ENCODE measurements at regions not wholly inside any gene's neighbourhood (a gene's known extent, or its start where the extent isn't known, plus 50 kb on each side); places are given as distances from the start of the nearest gene placed in this dataset.

DNA sequence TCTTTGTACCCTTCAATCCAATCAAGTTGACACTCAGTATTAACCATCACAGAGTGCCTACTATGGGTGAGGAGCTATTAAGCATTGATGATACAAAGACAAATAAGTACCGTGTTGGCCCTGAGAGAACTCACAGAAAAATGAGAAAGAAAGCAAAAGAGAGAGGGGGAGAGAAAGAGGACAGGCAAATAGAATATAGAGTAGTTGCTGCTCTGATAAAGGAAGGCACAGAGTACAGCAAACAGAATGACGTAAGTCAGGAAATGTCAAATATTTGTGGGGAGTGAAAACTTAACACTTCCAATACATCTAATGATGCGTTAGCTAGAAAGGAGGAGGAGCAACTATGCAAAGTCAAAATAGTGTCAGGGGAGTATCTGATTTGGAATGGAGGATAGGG is 320.6 kb upstream of the KCNH8 start:
- H3K79me2 ChIP-seq (ENCODE audit: insufficient read depth, low read depth, low read length), result no peaks in the 10 kb centered on the region
- H3K9me3 ChIP-seq (ENCODE audit: low read length), result no peaks in the 10 kb centered on the region
- no peaks in the 10 kb centered on the region for H4K20me1 ChIP-seq (ENCODE audit: insufficient read depth, low read length)
- no peak overlapping the region for H2AFZ ChIP-seq (ENCODE audit: low read length)
- no peak overlapping the region for H3K4me3 ChIP-seq (ENCODE audit: low read depth, low read length, poor library complexity, severe bottlenecking)
- H3K36me3 ChIP-seq (ENCODE audit: insufficient read depth, low read length), result no peaks in the 10 kb centered on the region
- no peak for DNase-seq (ENCODE audit: low spot score)
- H3K9me2 ChIP-seq (ENCODE audit: insufficient read depth, low read length), result no peaks in the 10 kb centered on the region
- H3K4me2 ChIP-seq (ENCODE audit: low read length), result no peak overlapping the region
- intact Hi-C loops (cut with micrococcal nuclease; ENCODE audit: unreplicated experiment), result no loop called here
- CTCF ChIA-PET (ENCODE audit: unreplicated experiment), result no interaction called here
- H3K27ac ChIP-seq (ENCODE audit: low read depth, low read length, poor library complexity, severe bottlenecking), result no peak overlapping the region
- peaks cover 7% of the 10 kb centered on the region for H3K4me1 ChIP-seq (ENCODE audit: insufficient read depth, low read length, poor library complexity, severe bottlenecking)
- BruUV-seq (replicated peaks), result no TSS peak
- POLR2A ChIA-PET, result interaction anchor here (0.5 to 0.6 kb wide), 2 partner anchors 8 to 84 kb away, joined by 3 read pairs; no protein-coding TSS in a partner anchor
- TF ChIP-seq, protein P1, sequence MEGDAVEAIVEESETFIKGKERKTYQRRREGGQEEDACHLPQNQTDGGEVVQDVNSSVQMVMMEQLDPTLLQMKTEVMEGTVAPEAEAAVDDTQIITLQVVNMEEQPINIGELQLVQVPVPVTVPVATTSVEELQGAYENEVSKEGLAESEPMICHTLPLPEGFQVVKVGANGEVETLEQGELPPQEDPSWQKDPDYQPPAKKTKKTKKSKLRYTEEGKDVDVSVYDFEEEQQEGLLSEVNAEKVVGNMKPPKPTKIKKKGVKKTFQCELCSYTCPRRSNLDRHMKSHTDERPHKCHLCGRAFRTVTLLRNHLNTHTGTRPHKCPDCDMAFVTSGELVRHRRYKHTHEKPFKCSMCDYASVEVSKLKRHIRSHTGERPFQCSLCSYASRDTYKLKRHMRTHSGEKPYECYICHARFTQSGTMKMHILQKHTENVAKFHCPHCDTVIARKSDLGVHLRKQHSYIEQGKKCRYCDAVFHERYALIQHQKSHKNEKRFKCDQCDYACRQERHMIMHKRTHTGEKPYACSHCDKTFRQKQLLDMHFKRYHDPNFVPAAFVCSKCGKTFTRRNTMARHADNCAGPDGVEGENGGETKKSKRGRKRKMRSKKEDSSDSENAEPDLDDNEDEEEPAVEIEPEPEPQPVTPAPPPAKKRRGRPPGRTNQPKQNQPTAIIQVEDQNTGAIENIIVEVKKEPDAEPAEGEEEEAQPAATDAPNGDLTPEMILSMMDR (conservative IDR thresholded peaks at IDR 0.05; ENCODE audit: low read length), result no peak
- TF ChIP-seq EZH2phosphoT487 (IDR thresholded peaks at IDR 0.05; ENCODE audit: borderline replicate concordance, low read depth, low read length), result no peak

DNA sequence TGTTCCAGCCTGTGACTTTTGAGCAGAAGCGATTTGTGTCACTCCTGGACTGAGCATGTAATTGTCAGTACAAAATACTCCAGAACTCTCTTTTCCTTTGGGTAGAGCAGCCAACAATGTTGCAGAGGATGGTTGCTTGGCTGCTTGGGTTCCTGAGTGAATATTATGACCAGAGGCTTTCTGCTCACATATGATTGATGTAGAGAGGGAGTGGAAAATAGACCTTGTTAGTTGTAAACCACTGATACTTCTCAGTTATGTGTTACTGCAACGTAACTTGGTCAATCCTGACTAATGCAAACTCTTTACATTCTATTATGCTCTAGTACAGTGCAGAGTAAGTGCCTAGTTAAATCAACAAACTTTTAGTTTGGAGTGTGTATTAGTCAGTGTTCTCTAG is 322.6 kb upstream of the KCNH8 start:
- POLR2A ChIA-PET, result no interaction called here
- intact Hi-C loops (cut with micrococcal nuclease; ENCODE audit: unreplicated experiment), result no loop called here

DNA sequence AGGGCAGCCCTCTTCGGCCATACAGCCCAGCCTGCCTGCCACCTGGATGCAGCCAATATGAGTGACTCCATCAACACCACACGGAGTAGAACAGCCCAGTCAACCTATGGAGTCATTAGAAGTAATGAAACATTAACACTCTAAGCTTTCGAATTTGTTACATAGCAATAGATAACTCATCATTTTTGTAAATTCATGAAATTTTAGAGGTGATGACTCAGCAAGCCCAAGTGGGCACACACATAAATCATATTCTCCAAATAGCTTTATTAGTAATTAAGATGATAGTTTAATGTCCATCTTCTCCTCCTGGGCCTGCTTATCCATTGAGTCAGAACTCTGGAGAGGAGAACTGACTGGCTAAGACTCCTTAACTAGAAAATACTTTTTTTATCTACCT is 335.0 kb upstream of the KCNH8 start:
- CTCF ChIA-PET (ENCODE audit: unreplicated experiment), result no interaction called here
- no peak overlapping the region for H3K4me2 ChIP-seq (ENCODE audit: low read length)
- H3K79me2 ChIP-seq (ENCODE audit: insufficient read depth, low read depth, low read length), result no peaks in the 10 kb centered on the region

More for the DNA sequence above, 322.6 kb upstream of the KCNH8 start:
- H3K9me3 ChIP-seq (ENCODE audit: low read length), result no peaks in the 10 kb centered on the region
- DNase-seq (ENCODE audit: low spot score), result no peak
- peaks cover 7% of the 10 kb centered on the region for H3K4me1 ChIP-seq (ENCODE audit: insufficient read depth, low read length, poor library complexity, severe bottlenecking)
- no peaks in the 10 kb centered on the region for H3K9me2 ChIP-seq (ENCODE audit: insufficient read depth, low read length)
- H3K79me2 ChIP-seq (ENCODE audit: insufficient read depth, low read depth, low read length), result no peaks in the 10 kb centered on the region
- no peak for TF ChIP-seq EZH2phosphoT487 (IDR thresholded peaks at IDR 0.05; ENCODE audit: borderline replicate concordance, low read depth, low read length)
- TF ChIP-seq, protein P1 (conservative IDR thresholded peaks at IDR 0.05; ENCODE audit: low read length), result no peak
- no TSS peak for BruUV-seq (replicated peaks)
- H3K4me3 ChIP-seq (ENCODE audit: low read depth, low read length, poor library complexity, severe bottlenecking), result no peak overlapping the region
- CTCF ChIA-PET (ENCODE audit: unreplicated experiment), result no interaction called here
- no peaks in the 10 kb centered on the region for H3K36me3 ChIP-seq (ENCODE audit: insufficient read depth, low read length)
- no peak overlapping the region for H2AFZ ChIP-seq (ENCODE audit: low read length)
- no peak overlapping the region for H3K27ac ChIP-seq (ENCODE audit: low read depth, low read length, poor library complexity, severe bottlenecking)
- no peaks in the 10 kb centered on the region for H4K20me1 ChIP-seq (ENCODE audit: insufficient read depth, low read length)
- H3K4me2 ChIP-seq (ENCODE audit: low read length), result no peak overlapping the region

More for the DNA sequence above, 335.0 kb upstream of the KCNH8 start:
- Histone ChIP-seq H3K27ac (ENCODE audit: low read depth, low read length, poor library complexity, severe bottlenecking) (no peak overlapping the region), H4K20me1 (ENCODE audit: insufficient read depth, low read length) (no peaks in the 10 kb centered on the region), H3K9me3 (ENCODE audit: low read length) (no peaks in the 10 kb centered on the region), H3K4me3 (ENCODE audit: low read depth, low read length, poor library complexity, severe bottlenecking) (no peak overlapping the region), H3K9me2 (ENCODE audit: insufficient read depth, low read length) (no peaks in the 10 kb centered on the region), H3K4me1 (ENCODE audit: insufficient read depth, low read length, poor library complexity, severe bottlenecking) (no peaks in the 10 kb centered on the region), H2AFZ (ENCODE audit: low read length) (no peak overlapping the region), H3K36me3 (ENCODE audit: insufficient read depth, low read length) (no peaks in the 10 kb centered on the region)
- TF ChIP-seq EZH2phosphoT487 (IDR thresholded peaks at IDR 0.05; ENCODE audit: borderline replicate concordance, low read depth, low read length), result no peak
- TF ChIP-seq, protein P1 (conservative IDR thresholded peaks at IDR 0.05; ENCODE audit: low read length), result no peak
- intact Hi-C loops (cut with micrococcal nuclease; ENCODE audit: unreplicated experiment), result no loop called here
- POLR2A ChIA-PET, result interaction anchor here (0.6 to 1.0 kb wide), 3 partner anchors 9 to 1478 kb away, joined by 3 read pairs; no protein-coding TSS in a partner anchor
- no TSS peak for BruUV-seq (replicated peaks)
- DNase-seq (ENCODE audit: low spot score), result no peak

Data from OCI-LY7 (cell line).